Caco-2 (cell line): ENCODE measurements at regions not wholly inside any gene's neighbourhood (a gene's known extent, or its start where the extent isn't known, plus 50 kb on each side); places are given as distances from the start of the nearest gene placed in this dataset.

ENCODE experiments used
- BruUV-seq: library from RNA; stranded (reverse); fragments of 400-500 nt; replicated peaks from 2 replicates; lab custom pipeline; 2021; lab: Mats Ljungman, UMichigan
- CTCF ChIA-PET: fragments of 300-600 bp; sonication (Branson Sonifier 250); formaldehyde crosslinking; loops from one replicate; lab custom pipeline; 2022; ENCODE audit warnings: antibody characterized with exemption; lab: Charles Lee
- POLR2A ChIA-PET: fragments of 300-600 bp; sonication (Branson Sonifier 250); formaldehyde crosslinking; loops from one replicate; lab custom pipeline; 2022; ENCODE audit warnings: antibody characterized with exemption; lab: Charles Lee
- DNase-seq, 2 experiments: peaks; one replicate each; pipeline versions ENCODE4 v3.0.0 to v3.0.0-alpha.2; 2020 to 2022
- H3K27me3 ChIP-seq: replicated peaks from 2 replicates; pipeline ENCODE4 v1.6.0; 2011; ENCODE audit warnings: low read length; ENCODE audit not compliant: control insufficient read depth, insufficient read depth
- H3K36me3 ChIP-seq: 2 replicates; pipeline ENCODE4 v1.5.1; 2011; ENCODE audit warnings: low read length; ENCODE audit not compliant: control insufficient read depth, insufficient read depth
- H3K4me1 ChIP-seq: fragments of 250-450 bp; sonication (Bioruptor Pico); 2 replicates; pipeline ENCODE4 v1.5.1; 2020; ENCODE audit warnings: mild to moderate bottlenecking
- H3K4me3 ChIP-seq: 2 replicates; pipeline ENCODE4 v1.5.1; 2011; ENCODE audit warnings: low read depth, mild to moderate bottlenecking, control low read depth, low read length
- H3K9me3 ChIP-seq: fragments of 250-450 bp; sonication (Bioruptor Pico); 2 replicates; pipeline ENCODE4 v1.5.1; 2020; ENCODE audit warnings: mild to moderate bottlenecking, moderate library complexity
- H3K27ac Mint-ChIP-seq: one replicate; pipeline ENCODE4 v1.8.0; 2022; ENCODE audit warnings: mixed read lengths; ENCODE audit not compliant: unreplicated experiment
- H3K27me3 Mint-ChIP-seq: one replicate; pipeline ENCODE4 v1.8.0; 2022; ENCODE audit warnings: mixed read lengths; ENCODE audit not compliant: insufficient read depth, unreplicated experiment
- H3K36me3 Mint-ChIP-seq: one replicate; pipeline ENCODE4 v1.8.0; 2022; ENCODE audit warnings: mild to moderate bottlenecking, mixed read lengths; ENCODE audit not compliant: insufficient read depth, unreplicated experiment
- H3K4me1 Mint-ChIP-seq: one replicate; pipeline ENCODE4 v1.8.0; 2022; ENCODE audit warnings: low read depth, mixed read lengths; ENCODE audit not compliant: unreplicated experiment
- H3K4me3 Mint-ChIP-seq: one replicate; pipeline ENCODE4 v1.8.0; 2022; ENCODE audit warnings: mild to moderate bottlenecking, moderate library complexity, mixed read lengths; ENCODE audit not compliant: unreplicated experiment
- H3K9me3 Mint-ChIP-seq: one replicate; pipeline ENCODE4 v1.8.0; 2022; ENCODE audit warnings: mixed read lengths; ENCODE audit not compliant: unreplicated experiment
- CTCF ChIP-seq, 2 experiments: fragments of 200-600 bp in 1 of 2; IDR thresholded peaks; 1 replicate in 1 of 2; 2 replicates in 1 of 2; pipeline versions ENCODE4 v1.5.1 to v1.8.0; 2011 to 2022; ENCODE audit warnings: antibody characterized with exemption in 1 of 2, control low read depth in 1 of 2, inconsistent platforms in 1 of 2, low read depth in 1 of 2, low read length in 1 of 2, mild to moderate bottlenecking in 1 of 2, moderate library complexity in 1 of 2; ENCODE audit not compliant: insufficient read depth in 1 of 2, severe bottlenecking in 1 of 2, unreplicated experiment in 1 of 2
- intact Hi-C: fragments of 100-400 bp; cut with micrococcal nuclease; formaldehyde crosslinking; loops from one replicate; pipeline ENCODE4 v1.10.0; 2022; ENCODE audit not compliant: unreplicated experiment

GRCh38 chr10:11679946-11680345 is 62.2 kb upstream of the ECHDC3 start:
- H3K4me1 ChIP-seq = peaks cover 20% of the 10 kb centered on the region
- intact Hi-C loops = no loop called here
- POLR2A ChIA-PET = no interaction called here
- no peak for DNase-seq
- H3K4me1 Mint-ChIP-seq = peaks cover 26% of the 10 kb centered on the region
- H3K27me3 Mint-ChIP-seq = no peaks in the 10 kb centered on the region
- H3K9me3 Mint-ChIP-seq = peaks cover 11% of the 10 kb centered on the region
- H3K9me3 ChIP-seq = no peaks in the 10 kb centered on the region
- no peak for TF ChIP-seq CTCF (IDR thresholded peaks at IDR 0.05; ENCODE audit: insufficient read depth in 1 of 2, low read depth in 1 of 2, low read length in 1 of 2, severe bottlenecking in 1 of 2, unreplicated experiment in 1 of 2)
- H3K36me3 Mint-ChIP-seq = no peaks in the 10 kb centered on the region
- no peak overlapping the region for H3K4me3 Mint-ChIP-seq
- CTCF ChIA-PET = no interaction called here
- H3K36me3 ChIP-seq = no peaks in the 10 kb centered on the region
- no peak overlapping the region for H3K4me3 ChIP-seq
- BruUV-seq = no TSS peak
- H3K27ac Mint-ChIP-seq = no peak overlapping the region
- H3K27me3 ChIP-seq = no peaks in the 10 kb centered on the region

- POLR2A ChIA-PET = no interaction called here
- DNase-seq = no peak
Measured at GRCh38 chr10:11678074-11678793, 63.9 kb upstream of the ECHDC3 start.

GRCh38 chr10:11677480-11677879 is 64.7 kb upstream of the ECHDC3 start:
- H3K27ac Mint-ChIP-seq = no peak overlapping the region
- peaks cover 11% of the 10 kb centered on the region for H3K9me3 Mint-ChIP-seq
- no peak overlapping the region for H3K4me3 Mint-ChIP-seq
- intact Hi-C loops = no loop called here
- Histone ChIP-seq H3K9me3 (no peaks in the 10 kb centered on the region), H3K4me1 (no peaks in the 10 kb centered on the region), H3K36me3 (no peaks in the 10 kb centered on the region), H3K27me3 (no peaks in the 10 kb centered on the region), H3K4me3 (no peak overlapping the region)
- no peaks in the 10 kb centered on the region for H3K27me3 Mint-ChIP-seq
- H3K4me1 Mint-ChIP-seq = peaks cover 2% of the 10 kb centered on the region
- POLR2A ChIA-PET = no interaction called here
- CTCF ChIA-PET = no interaction called here
- H3K36me3 Mint-ChIP-seq = no peaks in the 10 kb centered on the region
- no peak for TF ChIP-seq CTCF (IDR thresholded peaks at IDR 0.05; ENCODE audit: insufficient read depth in 1 of 2, low read depth in 1 of 2, low read length in 1 of 2, severe bottlenecking in 1 of 2, unreplicated experiment in 1 of 2)
- no peak for DNase-seq
- no TSS peak for BruUV-seq

More at GRCh38 chr10:11678074-11678793, 63.9 kb upstream of the ECHDC3 start:
- H3K4me1 Mint-ChIP-seq = peaks cover 9% of the 10 kb centered on the region
- Histone ChIP-seq H3K27me3 (no peaks in the 10 kb centered on the region), H3K9me3 (no peaks in the 10 kb centered on the region), H3K4me1 (peaks cover 3% of the 10 kb centered on the region), H3K4me3 (no peak overlapping the region), H3K36me3 (no peaks in the 10 kb centered on the region)
- CTCF ChIA-PET = interaction anchor here (0.7 kb wide), 1 partner anchor 43 kb away, joined by 6 read pairs; no protein-coding TSS in a partner anchor
- no peaks in the 10 kb centered on the region for H3K36me3 Mint-ChIP-seq
- H3K9me3 Mint-ChIP-seq = peaks cover 11% of the 10 kb centered on the region
- BruUV-seq = no TSS peak
- H3K27ac Mint-ChIP-seq = no peak overlapping the region
- no peaks in the 10 kb centered on the region for H3K27me3 Mint-ChIP-seq
- intact Hi-C loops = no loop called here
- TF ChIP-seq CTCF (IDR thresholded peaks at IDR 0.05; ENCODE audit: insufficient read depth in 1 of 2, low read depth in 1 of 2, low read length in 1 of 2, severe bottlenecking in 1 of 2, unreplicated experiment in 1 of 2) = no peak
- no peak overlapping the region for H3K4me3 Mint-ChIP-seq
